Stromal cell of bone marrow (primary cell): ENCODE measurements at regions not wholly inside any gene's neighbourhood (a gene's known extent, or its start where the extent isn't known, plus 50 kb on each side); places are given as distances from the start of the nearest gene placed in this dataset.

Experiments
- DNase-seq: peaks from one replicate; pipeline ENCODE4 v3.0.0-alpha.2; 2012; ENCODE audit warnings: low read depth

DNA sequence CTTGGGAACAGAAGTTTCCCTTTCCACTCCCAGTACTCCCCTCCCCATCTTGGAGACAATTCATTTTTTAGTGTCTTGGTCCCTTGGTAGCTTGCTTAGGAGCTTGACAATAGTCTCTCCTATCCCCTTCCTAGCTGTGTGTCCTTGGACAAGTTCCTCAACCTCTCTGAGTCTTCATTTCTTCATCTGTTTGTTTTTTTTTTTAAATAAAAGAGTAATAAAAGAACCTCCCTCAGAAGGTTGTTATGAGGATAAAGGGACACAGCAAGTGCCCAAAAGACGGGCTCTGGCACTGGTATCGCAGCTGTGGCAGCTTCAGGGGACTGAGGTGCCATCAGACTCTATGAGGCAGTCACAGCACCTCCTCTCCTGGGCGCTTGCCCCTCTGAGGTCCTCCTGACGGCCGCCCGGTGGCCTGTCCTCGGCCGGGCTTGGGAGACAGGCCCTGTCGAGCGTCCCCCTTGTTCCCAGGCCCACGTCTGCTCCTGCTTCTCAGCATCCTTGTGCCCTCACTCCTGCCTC, 689.2 kb downstream of the MATN1 start:
- no peak for DNase-seq

DNA sequence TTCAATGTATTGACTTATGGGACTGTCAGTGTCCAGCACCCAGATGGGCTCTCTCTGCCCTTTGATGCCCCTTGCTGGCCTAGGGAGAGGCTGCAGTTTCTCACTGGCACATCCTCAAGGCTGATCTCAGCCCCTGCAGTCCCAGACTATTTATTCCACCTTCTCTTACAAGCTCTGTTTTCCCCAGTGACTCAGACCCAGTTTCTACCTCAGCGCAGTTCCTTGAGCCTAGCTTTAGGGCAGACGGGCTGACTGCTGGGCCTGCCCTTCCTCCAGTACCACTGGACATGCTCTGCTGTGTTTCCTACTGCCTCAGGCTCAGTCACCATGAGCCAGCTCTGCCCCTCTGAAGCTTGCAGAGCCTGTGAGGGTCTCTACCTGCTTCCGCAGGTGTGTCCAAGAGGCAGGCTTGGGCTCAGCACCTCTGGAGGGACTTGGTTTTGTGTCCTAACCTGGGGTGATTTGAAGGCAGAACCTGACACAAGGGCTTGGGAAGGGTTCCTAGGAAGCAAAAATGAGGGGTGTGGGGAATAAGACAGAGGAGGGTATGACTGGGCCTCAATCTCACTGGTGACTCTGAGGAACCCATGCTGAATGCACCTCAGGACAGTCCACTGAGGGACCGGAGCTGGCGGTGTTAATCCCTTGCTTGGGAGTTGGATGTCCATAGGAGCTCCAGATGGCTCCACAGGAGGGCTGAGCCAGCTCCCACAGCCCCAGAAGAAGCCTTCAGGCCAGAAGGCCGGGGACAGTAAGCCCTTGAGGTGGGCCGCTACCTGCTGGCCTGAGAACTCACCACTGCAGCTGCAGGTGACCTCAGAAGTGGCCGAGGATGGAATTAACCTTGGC, 689.9 kb downstream of the MATN1 start:
- DNase-seq = no peak

DNA sequence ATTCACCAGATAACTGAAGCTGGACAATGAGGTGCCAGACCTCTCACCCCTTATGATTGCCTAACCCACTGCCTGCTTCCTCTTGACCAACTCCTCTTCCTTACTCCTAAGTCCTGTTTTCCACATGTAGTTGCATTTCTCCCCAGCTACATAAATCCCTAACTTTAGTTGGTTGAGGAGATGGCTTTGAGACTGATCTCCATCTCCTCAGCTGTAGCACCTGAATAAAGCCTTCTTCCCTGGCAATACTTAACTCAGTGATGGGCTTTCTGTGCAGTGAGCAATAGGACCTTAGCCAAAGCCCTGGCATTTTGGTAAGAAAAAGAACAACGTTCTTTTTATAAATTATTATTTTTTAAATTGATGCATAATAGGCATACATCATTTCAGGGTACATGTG, 691.1 kb downstream of the MATN1 start:
- DNase-seq = no peak

DNA sequence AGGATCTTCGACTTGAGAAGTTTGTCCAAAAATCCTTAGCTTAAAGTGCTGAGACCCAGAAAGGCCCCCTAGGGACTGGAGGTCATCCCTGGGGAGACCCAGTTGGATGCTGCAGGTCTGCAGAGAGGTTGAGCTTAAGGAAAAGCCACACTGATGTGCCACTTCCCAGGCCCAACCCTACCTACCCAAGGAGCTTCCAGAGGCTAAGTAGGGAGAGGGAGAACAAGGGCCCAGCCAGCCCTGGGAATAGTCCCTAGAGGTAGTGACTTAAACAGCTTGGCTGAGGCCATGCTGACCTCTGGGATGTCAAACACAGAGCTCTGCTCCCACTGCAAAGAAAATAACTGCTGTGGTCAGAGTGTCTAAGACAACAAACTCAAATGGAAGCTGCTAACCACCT, 693.7 kb downstream of the MATN1 start:
- no peak for DNase-seq

DNA sequence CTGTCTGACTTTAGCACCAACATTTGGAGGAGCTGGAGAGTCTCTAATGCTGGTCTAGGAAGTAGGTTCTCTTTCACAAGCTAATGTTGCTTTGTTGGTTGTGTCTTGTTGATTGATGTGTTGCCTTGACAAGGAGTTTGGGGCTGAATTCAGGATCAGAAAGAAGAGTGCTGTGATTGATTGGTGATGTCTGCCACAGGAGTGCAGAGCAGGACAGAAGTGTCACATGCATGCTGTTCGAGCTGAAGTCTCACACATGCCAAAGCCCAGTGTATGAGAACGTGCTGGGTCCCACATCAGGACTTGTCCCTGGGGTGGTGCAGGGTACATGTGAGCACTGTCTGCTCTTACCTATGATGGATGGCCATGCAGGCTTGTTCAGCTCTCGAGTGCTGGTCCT, 694.4 kb downstream of the MATN1 start:
- DNase-seq = no peak

DNA sequence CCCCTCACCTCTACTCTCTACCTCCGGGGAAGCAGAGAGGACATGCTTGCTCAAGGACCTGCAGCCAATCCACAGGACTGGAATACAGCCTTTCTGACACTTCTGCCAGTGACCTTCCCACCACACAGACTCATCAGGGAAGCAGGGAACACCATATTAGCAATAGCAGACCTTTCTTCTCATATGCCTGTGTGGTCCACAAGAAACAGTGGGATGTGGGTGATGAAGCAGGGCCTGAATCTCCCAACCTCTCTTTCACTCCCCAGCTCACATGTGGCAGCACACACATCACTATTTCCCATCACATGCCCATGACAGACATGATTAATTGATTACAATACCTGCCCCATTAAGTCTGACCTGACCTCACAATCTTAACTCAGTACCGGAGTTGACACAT, 695.1 kb downstream of the MATN1 start:
- no peak for DNase-seq

DNA sequence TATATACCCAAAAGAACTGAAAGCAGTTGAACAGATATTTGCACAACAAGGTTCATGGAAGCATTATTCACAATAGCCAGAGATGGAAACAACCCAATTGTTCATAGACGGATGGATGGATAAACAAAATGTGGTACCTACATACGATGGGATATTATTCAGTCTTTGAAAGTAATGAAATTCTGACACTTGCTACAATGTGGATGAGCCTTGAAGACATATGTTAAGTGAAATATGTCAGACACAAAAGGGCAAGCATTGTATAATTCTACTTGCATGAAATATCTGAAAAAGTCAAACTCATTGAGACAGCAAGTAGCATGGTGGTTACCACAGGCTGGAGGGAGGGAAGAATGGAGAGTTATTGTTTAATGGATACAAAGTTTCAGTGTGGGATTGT, 696.1 kb downstream of the MATN1 start:
- no peak for DNase-seq

DNA sequence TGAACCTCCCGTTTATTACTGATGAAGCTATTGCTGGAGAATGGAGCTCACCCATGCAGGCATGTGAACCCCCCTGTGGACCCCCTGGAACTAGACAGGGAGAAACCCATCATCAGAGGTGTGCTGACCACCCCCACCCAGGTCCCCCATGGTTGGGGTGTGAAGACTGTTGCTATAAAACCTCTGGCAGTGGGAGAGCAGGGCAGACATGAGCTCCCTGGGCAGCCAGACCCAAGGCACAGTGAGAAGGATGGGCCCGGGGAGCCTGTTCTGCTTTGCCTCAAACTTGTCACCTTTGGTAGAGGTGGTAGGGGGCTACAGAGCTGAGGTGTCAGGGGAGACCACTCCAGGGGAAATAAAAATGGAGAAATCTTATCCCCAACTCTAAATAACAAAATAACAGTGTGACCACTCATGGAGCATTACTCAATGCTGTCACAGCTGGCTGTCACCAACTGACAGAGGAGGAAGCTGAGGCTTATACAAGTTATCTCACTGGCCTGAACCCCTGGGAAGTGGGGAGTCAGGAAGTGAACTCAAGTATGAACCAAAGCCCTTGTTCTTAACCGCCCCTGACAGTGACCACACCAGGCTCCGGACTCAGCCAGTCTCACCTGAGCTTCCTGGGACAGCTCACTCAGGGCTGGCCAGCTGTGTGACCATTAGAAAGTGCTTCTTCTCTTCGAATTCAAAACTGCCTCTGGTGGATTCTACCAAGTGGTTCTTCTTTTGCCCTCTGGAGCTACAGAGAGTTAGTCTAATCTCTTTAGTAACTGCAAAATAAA, 698.8 kb downstream of the MATN1 start:
- no peak for DNase-seq

DNA sequence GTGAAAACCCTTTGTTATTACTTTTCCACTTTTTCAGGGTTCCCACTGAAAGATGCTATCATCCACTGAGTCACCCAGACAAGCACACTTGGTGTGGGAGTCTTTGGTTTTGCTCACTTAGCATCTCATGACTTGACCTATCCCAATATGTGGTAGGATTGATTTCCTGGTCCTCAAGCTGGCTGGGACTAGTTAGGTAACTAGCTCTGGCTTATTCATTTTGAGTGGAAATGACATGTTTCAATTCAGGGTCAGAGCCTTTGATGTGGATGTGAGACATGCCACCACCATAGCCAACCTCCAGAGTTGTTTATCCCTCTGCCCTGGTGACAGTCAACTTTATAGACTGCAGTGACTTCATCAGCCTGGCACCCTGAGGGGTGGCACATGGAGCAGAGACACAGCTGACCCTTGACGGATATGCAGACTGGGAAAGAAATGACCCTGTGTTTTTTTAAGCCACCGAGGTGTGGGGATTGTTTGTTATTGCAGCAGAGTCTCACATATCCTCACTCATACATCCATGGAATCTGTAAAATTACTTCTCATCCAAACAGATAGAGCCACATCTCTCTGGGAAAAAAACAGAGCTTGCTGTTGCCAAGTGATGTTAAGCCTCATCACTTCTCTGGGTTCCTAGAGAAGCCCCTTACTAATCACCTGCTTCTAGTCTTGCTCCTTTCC, 699.9 kb downstream of the MATN1 start:
- no peak for DNase-seq

DNA sequence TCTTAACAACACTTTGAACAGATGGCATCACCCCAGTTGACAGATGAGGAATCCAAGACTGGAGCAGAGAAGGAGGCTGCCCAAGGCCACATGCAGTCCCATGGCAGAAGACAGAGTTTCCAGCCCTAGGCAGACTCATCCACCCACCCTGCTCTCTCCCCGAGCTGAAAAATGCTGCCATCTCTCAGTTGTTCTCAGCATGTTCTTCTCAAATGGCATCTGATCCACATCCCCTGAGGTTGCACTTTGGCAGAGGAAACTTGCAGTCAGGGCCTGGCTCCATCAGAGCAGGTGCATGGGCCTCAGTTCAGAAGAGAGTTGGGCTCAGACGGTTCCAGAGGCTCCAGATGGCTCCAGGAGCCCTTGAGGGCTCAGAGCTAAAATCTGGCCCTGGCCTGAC, 709.4 kb downstream of the MATN1 start:
- no peak for DNase-seq

DNA sequence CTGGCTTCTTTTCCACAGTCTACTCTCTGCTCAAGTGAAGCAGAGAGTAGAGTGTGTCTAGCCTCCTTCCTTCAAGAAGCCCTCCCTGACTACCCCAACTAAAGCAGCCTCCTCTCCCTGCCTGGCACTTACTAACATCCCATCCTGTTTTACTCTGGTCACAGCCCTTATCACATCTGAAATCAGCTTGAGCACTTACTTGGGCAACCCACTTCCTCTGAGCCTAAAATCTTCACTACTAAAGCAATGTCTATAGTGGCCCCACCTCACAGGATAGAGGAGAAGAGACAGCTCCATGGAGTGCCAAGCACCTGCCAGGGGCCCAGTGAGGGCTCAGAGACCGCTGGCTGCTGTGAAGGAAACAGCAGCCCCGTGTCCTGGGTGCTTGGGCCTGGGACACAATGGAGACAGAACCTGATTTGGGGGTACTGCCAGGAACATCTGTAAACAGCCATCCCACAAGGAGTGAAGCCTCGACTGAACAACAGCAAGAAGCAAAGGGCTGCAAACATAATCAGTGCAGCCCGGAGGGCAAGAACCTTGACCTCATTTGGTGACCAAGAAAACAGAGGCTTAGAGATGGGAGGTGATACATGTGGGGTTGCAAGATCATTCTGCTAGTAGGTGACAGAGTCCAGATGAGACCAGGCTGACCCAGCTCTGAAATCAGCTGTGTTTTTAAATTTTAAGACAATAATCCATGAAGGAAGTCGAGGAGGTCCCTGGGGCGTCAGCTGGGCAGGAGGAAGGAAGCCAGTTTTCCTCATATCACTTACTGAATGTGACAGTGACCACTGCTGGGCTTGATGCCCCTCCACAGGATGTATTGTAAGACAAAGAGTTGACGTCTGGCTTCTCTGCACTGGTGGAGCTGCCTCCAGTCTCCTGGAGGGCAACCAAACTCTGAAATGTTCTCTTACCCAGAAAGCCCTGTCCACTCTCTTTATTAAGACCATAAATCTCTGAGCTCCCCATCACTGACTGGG, 710.6 kb downstream of the MATN1 start:
- DNase-seq = no peak

DNA sequence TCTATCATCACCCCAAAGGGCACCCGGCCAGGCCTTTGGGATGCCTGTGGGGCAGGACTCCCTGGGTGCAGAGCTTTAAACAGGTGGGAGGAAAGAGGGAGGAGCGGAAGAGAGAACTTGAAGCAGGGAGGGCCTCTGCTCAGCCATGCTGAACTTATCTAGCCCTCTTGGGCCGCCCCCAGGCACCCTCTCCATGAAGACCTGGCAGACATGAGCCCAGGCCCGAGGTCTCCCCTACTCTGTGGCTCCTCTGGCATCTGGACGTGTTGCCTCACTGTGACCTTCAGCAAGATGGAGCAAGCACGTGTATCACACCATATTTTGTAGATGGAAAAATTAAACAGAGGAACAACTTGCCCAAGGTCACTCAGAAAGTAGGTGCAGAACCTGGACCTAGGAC, 711.4 kb downstream of the MATN1 start:
- no peak for DNase-seq

DNA sequence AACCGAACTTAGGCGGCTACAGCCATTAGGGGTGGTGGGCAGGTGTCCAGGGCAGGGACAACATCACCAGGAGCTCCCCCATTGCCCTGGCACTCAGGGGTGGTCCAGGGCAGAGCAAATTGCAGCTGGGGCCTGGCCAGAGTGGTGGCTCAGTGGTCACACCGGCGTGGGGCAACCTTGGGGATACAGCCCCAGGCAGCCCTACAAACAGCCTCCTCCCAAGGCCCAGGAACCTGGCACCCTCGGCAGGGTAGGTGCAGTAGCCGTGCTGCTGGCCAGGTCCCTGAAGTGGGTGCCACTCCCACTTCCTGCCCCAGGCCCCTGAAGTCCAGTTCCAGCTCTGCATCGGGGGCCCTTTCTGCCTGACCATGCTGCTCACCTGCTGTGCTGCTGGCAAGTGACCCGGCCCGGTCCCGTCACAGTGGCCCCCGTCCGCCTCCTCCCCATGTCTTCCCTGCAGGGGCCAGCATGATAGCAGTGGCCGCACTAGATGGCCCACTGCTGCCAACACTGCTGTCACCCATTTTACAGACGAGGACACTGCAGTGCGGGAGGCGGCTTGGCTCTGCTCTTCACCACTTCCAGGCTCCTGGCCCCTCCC, 712.8 kb downstream of the MATN1 start:
- no peak for DNase-seq

DNA sequence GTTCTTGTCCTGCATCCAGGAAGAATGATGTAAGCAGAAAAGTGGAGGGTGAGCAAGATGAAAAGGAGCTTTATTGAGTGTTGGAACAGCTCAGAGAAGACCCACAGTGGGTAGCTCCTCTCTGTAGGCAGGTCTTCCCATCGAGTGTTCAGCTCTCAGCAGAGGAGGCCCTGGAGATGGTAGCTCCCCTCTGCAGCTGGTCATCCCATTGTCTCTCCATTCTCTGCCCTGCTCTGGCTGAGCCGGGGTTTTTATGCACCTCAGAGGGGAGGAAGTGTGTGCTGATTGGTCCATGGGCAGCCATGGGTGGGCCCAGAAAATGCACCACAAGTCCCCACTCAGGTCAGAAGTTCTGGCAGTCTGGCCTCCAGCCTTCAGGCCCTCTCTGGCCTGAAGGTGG, 713.7 kb downstream of the MATN1 start:
- no peak for DNase-seq

DNA sequence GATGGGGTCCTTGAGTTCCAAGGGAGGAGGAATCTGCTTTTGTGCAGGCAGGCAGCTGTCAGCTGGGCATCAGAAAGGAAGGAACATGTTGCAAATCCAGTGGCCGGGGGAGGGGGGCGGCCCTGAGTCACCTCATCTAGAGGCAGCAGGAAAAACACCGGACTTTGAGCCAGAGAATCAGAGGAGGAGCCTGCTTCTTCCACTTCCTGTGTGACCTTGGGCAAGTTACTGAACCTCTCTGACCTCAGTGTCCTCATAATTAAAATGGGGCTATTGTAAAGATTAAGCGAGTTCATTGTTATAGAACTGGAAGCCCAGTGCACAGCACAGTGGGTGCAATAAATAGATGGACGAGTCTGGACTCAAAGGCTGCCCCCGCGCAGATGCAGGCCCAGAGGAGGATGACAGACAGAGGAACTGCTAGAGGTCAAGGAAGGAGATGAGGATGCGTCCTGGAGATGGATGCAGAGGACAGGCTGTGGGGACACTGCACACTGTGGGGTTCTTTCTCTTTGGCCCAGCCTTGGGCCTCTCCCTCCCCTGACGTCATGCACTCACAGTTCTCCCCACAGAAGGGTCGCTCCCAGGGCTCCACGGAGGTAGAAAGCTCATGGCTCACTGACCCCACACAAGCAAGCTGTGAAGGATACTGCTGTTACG, 714.3 kb downstream of the MATN1 start:
- DNase-seq = no peak

DNA sequence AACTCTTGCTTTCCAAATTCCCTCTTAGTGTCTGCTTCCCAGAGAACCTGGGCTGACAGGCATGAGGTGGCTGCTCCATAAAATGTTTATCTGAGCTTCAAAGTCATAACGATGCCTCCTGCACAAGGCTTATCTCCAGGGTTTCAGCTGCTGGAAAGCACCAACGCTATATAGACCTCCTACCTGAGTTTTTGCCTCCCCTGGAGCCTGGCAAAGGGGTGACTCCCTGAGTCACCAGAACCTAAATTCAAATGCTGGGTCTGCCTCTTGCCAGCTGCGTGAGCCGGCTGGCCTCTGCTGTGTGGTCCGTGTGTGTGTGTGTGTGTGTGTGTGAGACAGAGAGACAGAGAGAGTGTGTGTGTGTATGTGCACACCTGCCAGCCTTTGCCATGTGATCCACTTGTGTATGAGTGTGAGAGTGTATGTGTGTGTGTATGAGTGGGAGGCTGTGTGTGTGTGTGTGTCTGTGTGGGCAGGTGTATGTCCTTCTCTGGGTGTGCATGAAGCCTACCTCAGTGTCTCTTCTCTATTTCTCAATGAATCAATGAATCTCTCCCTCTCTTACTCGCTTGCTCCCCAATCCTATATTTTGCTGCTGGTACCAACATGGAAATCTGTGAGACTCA, 714.9 kb downstream of the MATN1 start:
- DNase-seq = no peak

DNA sequence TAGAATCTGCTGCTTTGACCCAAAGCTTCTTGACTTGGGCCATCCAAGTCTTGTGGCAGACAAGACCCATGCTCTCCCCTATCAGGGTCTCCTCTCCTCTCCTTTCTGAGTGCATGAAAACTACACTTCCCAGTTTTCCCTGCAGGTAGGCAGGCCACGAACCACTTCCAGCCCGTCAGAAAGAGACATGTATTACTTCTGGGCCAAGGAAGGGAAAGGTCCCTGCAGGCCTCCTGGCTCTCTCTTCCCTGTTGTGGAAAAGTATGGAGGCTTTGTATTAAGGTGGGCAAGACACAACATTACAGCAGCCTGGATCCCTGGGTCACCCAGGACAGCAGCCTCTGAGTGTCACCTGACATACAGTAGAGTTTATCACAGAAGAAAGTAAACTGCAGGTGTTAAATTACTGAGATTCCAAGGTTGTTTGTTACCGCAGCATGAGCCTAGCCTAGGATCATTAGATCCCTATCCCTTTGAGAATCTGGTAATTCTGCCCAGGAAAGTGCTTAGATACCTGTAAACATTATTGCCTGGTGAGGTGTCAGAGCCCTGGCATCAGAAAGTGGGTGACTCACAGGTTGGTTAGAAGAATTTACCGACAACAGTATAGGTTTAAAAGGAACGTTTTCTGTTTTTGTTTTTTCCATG, 717.3 kb downstream of the MATN1 start:
- DNase-seq = no peak

DNA sequence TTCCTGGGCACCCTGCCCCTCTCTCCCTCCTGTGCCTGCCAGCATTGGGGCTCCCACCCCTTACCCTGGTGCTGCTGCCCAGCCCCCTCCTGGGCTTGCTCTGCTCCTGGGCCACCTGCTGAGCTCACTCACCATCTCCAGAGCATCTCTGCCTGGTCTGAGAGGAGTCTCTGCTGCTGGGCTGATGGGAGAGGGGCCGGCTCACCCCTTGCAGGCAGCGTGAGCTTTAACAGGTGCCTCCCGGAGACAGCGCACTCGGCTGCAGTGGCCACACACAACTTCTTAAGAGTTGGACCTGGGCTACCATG, 721.7 kb downstream of the MATN1 start:
- DNase-seq = no peak

DNA sequence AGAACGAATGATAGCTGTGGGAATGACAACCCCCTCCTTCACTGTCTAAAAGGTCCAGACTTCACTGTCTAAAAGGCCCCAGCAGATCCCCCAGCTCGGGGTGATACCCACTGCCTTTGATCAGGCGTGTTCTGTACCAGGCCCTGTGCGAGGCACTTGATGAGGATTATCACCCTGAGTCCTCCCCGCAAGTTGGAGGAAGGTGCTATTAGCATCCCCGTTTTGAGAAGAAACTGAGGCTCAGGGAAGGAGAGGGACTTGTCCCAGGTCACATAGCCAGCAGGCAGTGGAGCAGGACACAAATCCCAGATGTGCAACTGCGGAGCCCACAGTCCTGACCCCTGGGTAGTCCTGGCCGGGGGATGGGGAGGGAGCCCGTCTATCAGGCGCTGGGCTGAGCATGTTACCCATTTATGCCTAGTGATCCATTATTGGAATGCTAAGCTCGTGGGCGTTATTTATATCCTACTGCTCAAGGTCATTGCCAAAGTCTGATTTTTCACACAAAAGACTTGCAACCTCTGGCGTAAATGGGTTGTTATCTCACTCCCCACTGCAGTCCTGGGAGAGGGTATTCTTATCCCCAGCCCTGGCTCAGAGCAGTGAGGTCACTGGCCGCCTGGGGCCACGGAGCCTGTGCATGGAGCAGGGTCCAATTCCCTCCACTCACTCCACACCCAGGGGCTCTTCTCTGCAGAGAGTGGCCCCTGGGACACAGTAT, 722.2 kb downstream of the MATN1 start:
- no peak for DNase-seq
